22Rv1 (cell line): ENCODE measurements at regions not wholly inside any gene's neighbourhood (a gene's known extent, or its start where the extent isn't known, plus 50 kb on each side); places are given as distances from the start of the nearest gene placed in this dataset.

Source experiments
- ZFX ChIP-seq: fragments of 450-650 bp; IDR thresholded peaks from 2 replicates; pipeline ENCODE4 v1.6.1; 2017; ENCODE audit warnings: antibody characterized with exemption, borderline replicate concordance
- TF ChIP-seq, protein P1 (sequence below): fragments of 450-650 bp; IDR thresholded peaks from 2 replicates; pipeline ENCODE4 v1.5.1; 2017; ENCODE audit warnings: mild to moderate bottlenecking

DNA sequence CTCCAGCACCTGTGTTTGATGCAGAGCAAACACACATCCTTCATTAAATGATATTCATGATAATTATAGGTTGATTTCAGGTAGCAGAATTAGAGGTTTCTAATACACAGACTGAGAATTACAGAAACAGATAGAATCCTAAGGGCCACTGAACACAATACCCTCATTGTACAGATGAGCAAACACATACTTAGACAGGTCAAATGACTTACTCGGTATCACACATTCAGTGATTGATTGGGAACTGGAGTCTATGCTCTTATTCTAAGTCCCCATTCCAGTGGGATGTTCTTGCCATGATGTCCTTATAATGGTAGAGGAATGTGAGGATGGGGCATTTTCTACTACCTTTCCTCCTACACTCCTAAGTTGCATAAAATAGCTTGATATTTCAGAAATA is 70.8 kb downstream of the DCAF8L1 start:
- TF ChIP-seq, protein P1, sequence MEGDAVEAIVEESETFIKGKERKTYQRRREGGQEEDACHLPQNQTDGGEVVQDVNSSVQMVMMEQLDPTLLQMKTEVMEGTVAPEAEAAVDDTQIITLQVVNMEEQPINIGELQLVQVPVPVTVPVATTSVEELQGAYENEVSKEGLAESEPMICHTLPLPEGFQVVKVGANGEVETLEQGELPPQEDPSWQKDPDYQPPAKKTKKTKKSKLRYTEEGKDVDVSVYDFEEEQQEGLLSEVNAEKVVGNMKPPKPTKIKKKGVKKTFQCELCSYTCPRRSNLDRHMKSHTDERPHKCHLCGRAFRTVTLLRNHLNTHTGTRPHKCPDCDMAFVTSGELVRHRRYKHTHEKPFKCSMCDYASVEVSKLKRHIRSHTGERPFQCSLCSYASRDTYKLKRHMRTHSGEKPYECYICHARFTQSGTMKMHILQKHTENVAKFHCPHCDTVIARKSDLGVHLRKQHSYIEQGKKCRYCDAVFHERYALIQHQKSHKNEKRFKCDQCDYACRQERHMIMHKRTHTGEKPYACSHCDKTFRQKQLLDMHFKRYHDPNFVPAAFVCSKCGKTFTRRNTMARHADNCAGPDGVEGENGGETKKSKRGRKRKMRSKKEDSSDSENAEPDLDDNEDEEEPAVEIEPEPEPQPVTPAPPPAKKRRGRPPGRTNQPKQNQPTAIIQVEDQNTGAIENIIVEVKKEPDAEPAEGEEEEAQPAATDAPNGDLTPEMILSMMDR = no peak
- TF ChIP-seq ZFX = no peak
